GM12873 (cell line): ENCODE measurements at regions not wholly inside any gene's neighbourhood (a gene's known extent, or its start where the extent isn't known, plus 50 kb on each side); places are given as distances from the start of the nearest gene placed in this dataset.

ENCODE experiments used
- TF ChIP-seq, protein P1 (sequence below): IDR thresholded peaks from 2 replicates; pipeline ENCODE4 v1.5.1; 2012; ENCODE audit warnings: low read depth, mild to moderate bottlenecking, moderate library complexity, low read length, control low read depth; ENCODE audit not compliant: insufficient read depth; ENCODE audit errors: missing control alignments

DNA sequence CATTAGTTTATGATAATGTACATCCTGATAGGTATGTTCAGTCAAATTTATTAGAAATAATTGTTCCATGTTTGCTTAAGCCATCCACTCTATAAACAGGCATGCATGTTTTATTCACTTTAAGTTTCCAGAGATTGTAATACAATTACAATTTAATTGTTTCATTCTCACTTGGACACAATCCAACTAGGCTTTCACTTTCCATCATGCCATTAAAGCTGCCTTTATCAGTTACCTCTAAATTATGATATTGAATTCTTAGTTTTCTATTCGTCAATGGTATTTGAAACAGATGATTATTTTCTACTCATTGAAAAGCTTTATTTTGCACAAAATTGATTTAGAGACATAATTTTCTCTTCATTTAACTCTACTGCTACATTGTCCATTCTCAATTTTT is 1196.3 kb downstream of the RAPGEF2 start:
- TF ChIP-seq, protein P1, sequence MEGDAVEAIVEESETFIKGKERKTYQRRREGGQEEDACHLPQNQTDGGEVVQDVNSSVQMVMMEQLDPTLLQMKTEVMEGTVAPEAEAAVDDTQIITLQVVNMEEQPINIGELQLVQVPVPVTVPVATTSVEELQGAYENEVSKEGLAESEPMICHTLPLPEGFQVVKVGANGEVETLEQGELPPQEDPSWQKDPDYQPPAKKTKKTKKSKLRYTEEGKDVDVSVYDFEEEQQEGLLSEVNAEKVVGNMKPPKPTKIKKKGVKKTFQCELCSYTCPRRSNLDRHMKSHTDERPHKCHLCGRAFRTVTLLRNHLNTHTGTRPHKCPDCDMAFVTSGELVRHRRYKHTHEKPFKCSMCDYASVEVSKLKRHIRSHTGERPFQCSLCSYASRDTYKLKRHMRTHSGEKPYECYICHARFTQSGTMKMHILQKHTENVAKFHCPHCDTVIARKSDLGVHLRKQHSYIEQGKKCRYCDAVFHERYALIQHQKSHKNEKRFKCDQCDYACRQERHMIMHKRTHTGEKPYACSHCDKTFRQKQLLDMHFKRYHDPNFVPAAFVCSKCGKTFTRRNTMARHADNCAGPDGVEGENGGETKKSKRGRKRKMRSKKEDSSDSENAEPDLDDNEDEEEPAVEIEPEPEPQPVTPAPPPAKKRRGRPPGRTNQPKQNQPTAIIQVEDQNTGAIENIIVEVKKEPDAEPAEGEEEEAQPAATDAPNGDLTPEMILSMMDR = no peak

DNA sequence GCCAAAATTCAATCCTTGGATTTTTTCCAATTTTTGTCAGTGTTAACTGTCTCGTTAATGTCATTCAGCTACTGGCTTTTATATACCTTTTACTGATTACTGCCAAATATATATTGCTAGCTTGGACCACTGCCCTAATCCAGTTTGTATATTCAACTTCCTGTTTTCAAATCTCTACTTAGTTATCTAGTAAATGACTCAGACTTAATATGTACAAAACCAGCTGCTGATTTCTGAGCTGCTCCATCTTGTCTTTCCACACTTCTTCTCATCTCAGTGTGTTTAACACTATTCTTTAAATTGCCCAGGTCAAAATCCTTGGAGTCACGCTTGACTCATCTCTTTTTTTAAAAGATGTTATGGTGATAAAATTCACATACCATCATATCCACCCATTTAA is 1196.7 kb downstream of the RAPGEF2 start:
- TF ChIP-seq, protein P1 = no peak

DNA sequence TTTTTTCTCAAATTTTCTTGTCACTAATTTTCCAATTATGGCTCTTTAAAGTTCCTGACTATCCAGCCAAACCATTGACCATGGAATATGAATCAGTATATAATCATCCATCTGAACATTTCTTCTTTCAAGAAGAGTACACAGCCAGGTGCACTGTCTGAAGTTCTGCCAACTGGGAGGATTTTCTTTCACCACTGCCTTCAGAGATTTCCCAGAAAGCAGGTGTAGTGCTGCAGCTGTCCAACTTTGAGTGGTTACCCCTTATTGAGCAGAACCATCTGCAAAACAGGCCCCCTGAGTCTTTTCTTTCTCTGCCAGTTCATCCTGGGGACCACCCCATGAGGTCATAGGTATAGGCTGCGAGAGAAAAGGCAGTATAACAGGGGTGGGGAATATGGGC is 1213.2 kb downstream of the RAPGEF2 start:
- TF ChIP-seq, protein P1 = no peak

DNA sequence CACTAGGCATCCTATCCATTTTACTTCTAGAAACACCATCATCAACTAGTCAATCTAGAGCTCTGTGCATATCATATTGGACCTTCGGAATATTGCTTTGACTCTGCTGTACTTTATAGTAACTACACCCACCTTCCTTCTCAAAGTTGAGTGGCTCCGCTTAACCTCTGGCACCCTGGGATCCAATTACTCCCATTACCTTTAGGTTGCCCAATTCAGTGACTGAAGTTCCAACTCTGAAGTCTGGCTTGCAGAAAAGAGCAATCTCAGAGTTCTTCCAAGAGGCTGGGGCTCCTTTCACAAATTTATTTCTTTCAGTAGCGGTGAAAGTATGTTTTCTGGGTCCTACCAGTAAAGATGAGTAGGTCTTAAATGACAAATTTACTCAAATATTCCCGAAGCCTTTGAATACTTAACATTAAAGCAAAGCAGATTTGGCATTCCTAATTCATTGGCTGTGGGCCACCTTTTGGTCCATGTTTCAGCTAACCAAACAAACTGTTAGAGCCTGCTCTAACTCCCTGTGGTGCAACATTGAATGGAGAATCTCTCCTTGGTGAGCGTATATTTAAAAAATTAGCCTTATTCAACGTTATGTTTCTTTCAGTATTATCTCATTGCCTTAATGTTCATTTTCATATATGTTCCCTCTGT is 1215.8 kb downstream of the RAPGEF2 start:
- TF ChIP-seq, protein P1 = no peak

DNA sequence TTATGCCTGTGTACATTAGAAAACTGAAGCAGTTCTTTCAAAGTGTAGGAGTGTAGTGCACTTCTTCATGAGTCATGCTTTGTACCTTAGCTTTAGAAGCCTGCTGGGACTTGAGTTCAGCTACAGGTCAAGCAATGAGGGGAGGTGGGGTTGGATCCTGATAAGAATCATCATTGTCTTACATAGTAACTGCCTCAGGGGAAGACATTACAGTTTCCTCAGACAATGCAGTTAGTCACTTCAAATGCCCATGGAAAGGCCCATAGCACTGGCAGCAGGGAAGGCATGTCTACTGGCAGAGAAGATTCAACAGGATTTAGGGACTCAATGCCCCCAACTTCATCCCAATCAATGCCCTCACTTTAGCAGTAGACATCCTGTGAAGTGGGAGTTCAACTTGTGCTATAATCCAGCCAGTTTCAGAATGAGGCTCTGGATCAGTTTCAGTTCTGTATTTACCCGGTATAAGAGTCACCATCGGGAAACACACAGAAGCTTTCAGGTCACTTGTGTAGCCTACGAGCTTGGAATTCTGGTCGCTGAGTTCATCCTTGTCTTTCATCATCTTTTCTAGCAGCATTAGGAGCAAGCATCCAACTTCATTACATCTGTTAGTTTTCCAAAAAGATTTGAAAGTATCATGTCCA is 1216.5 kb downstream of the RAPGEF2 start:
- TF ChIP-seq, protein P1 = no peak

DNA sequence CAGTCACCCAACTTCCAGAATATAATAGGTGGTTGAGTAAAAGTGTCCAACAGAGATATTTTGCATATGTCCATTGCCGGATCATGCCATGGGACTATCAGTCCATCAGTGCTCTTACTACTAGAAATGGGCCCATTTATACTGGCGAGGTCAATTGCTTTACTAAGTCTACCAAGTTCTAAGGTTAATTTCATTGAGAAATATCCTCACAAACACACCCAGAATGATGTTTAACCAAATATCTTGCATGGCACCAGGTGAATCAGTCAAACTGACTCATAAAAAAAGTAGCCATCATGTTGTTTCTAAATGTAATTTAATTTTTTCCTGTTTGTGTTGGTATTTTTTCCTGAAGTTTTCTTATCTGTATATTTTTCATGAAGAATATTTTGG is 1217.0 kb downstream of the RAPGEF2 start:
- TF ChIP-seq, protein P1 = no peak

DNA sequence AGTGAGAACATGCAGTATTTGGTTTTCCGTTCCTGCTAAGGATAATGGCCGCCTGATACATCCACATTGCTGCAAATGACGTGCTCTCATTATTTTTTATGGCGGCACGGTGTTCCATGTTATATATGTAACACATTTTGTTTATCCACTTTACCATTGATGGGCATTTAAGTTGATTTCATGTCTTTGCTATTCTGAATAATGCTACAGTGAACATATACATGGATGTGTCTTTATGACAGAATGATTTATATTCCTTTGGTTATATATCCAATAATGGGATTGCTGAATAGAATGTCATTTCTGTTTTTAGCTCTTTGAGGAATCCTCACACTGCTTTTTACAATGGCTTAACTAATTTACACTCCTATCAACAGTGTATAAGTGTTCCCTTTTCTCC is 1223.2 kb downstream of the RAPGEF2 start:
- TF ChIP-seq, protein P1 = no peak
